Mesendoderm (in vitro differentiated cells): ENCODE measurements at regions not wholly inside any gene's neighbourhood (a gene's known extent, or its start where the extent isn't known, plus 50 kb on each side); places are given as distances from the start of the nearest gene placed in this dataset.

Experiments used
- DNase-seq: peaks from one replicate; pipeline ENCODE4 v3.0.0; 2013
- H2AK5ac ChIP-seq: 2 replicates; pipeline ENCODE4 v1.6.1; 2013; ENCODE audit warnings: low read length, inconsistent platforms
- H2BK120ac ChIP-seq: 2 replicates; pipeline ENCODE4 v1.6.1; 2013; ENCODE audit warnings: low read depth, mild to moderate bottlenecking, low read length, moderate library complexity, mixed read lengths
- H2BK15ac ChIP-seq: replicated peaks from 2 replicates; pipeline ENCODE4 v1.6.1; 2013; ENCODE audit warnings: low read depth, mild to moderate bottlenecking, moderate library complexity
- H2BK5ac ChIP-seq: 2 replicates; pipeline ENCODE4 v1.6.1; 2013; ENCODE audit warnings: low read length, inconsistent platforms
- H3K18ac ChIP-seq: 2 replicates; pipeline ENCODE4 v1.6.1; 2013; ENCODE audit warnings: mild to moderate bottlenecking, low read length, mixed read lengths
- H3K23ac ChIP-seq: one replicate; pipeline ENCODE4 v1.6.1; 2013; ENCODE audit warnings: low read length
- H3K27ac ChIP-seq: 2 replicates; pipeline ENCODE4 v1.5.1; 2013; ENCODE audit warnings: low read depth, mild to moderate bottlenecking, inconsistent platforms, low read length, moderate library complexity
- H3K27me3 ChIP-seq: 2 replicates; pipeline ENCODE4 v1.6.1; 2013; ENCODE audit warnings: low read length, control low read depth, mild to moderate bottlenecking, inconsistent platforms; ENCODE audit not compliant: insufficient read depth, poor library complexity
- H3K36me3 ChIP-seq: 2 replicates; pipeline ENCODE4 v1.6.1; 2013; ENCODE audit warnings: low read length, inconsistent platforms; ENCODE audit not compliant: control insufficient read depth, insufficient read depth
- H3K4ac ChIP-seq: one replicate; pipeline ENCODE4 v1.6.1; 2013; ENCODE audit warnings: low read depth, mild to moderate bottlenecking, low read length, moderate library complexity
- H3K4me1 ChIP-seq: 2 replicates; pipeline ENCODE4 v1.6.1; 2013; ENCODE audit warnings: low read depth, low read length, inconsistent platforms; ENCODE audit not compliant: control insufficient read depth
- H3K4me2 ChIP-seq: 2 replicates; pipeline ENCODE4 v1.6.1; 2013; ENCODE audit warnings: low read length
- H3K4me3 ChIP-seq: 2 replicates; pipeline ENCODE4 v1.5.1; 2013; ENCODE audit warnings: mild to moderate bottlenecking, low read length
- H3K56ac ChIP-seq: one replicate; pipeline ENCODE4 v1.6.1; 2013; ENCODE audit warnings: low read length
- H3K79me1 ChIP-seq: 2 replicates; pipeline ENCODE4 v1.6.1; 2013; ENCODE audit warnings: low read length, inconsistent platforms
- H3K79me2 ChIP-seq: 2 replicates; pipeline ENCODE4 v1.6.1; 2013; ENCODE audit warnings: mild to moderate bottlenecking, low read length; ENCODE audit not compliant: control insufficient read depth, insufficient read depth
- H3K9ac ChIP-seq: 2 replicates; pipeline ENCODE4 v1.6.1; 2013; ENCODE audit warnings: low read length, inconsistent platforms
- H4K5ac ChIP-seq: one replicate; pipeline ENCODE4 v1.6.1; 2013; ENCODE audit warnings: low read length
- H4K8ac ChIP-seq: one replicate; pipeline ENCODE4 v1.6.1; 2013; ENCODE audit warnings: low read depth, mild to moderate bottlenecking, control low read depth, low read length, moderate library complexity
- WGBS: extraction: QIAGEN DNeasy Blood & Tissue Kit; methylation state at CpG from one replicate; pipeline ENCODE4 v1.1.7; 2013; ENCODE audit warnings: low lambda C conversion rate, missing lambda C conversion rate; ENCODE audit not compliant: insufficient coverage; ENCODE audit errors: extremely low coverage; 5-methylcytosine and 5-hydroxymethylcytosine counted together

DNA sequence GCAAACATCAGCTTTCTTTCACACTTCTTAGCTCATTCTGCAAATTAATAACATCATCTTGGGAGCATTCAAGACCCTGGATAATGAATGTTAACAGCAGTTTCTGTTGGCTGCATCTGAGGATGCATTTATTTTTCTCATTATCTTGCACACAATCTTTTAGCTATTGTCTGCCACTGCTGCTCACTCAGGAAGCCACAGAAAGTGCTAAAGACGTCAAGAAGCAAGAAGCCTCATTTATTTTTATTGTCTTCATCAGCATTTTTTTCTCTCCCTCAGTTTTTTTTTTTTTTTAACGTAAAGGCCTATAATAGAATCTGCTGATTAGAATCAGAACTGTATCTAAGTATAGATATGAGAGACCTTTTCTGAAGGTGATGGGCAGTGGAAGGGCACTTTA is 1339.4 kb downstream of the FAM181B start:
- H2BK5ac ChIP-seq, result no peak overlapping the region
- H4K8ac ChIP-seq, result no peak overlapping the region
- DNase-seq, result peak; percentile 19
- no peaks in the 10 kb centered on the region for H3K36me3 ChIP-seq
- H3K27me3 ChIP-seq, result no peaks in the 10 kb centered on the region
- no CpG with 5 or more reads among the region's 2 CpGs for WGBS
- H3K79me1 ChIP-seq, result no peaks in the 10 kb centered on the region
- no peaks in the 10 kb centered on the region for H3K79me2 ChIP-seq
- no peak overlapping the region for H3K4me3 ChIP-seq
- no peak overlapping the region for H3K4ac ChIP-seq
- no peak overlapping the region for H4K5ac ChIP-seq
- H3K56ac ChIP-seq, result no peak overlapping the region
- no peak overlapping the region for H3K23ac ChIP-seq
- H3K18ac ChIP-seq, result no peak overlapping the region
- no peak overlapping the region for H2BK15ac ChIP-seq
- H3K9ac ChIP-seq, result no peak overlapping the region
- H3K27ac ChIP-seq, result no peak overlapping the region
- H3K4me2 ChIP-seq, result no peak overlapping the region
- no peak overlapping the region for H2AK5ac ChIP-seq
- H2BK120ac ChIP-seq, result no peak overlapping the region
- H3K4me1 ChIP-seq, result no peaks in the 10 kb centered on the region

DNA sequence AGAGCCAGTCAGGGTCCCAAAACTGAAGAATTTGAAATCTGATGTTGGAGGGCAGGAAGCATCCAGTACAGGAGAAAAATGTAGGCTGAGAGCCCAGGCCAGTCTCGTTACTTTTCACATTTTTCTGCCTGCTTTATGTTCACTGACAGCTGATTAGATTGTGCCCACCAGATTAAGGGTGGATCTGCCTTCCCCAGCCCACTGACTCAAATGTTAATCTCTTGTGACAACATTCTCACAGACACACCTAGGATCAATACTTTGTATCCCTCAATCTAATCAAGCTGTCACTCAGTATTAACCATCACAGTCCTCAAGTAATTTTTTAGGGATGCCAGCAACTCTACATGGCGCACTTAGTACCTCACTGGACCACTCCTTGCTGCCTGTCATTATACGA is 1345.3 kb downstream of the FAM181B start:
- no peaks in the 10 kb centered on the region for H3K4me1 ChIP-seq
- no peak overlapping the region for H2BK120ac ChIP-seq
- H3K36me3 ChIP-seq, result no peaks in the 10 kb centered on the region
- no peak overlapping the region for H3K56ac ChIP-seq
- no peak overlapping the region for H2AK5ac ChIP-seq
- no peaks in the 10 kb centered on the region for H3K79me2 ChIP-seq
- H4K5ac ChIP-seq, result no peak overlapping the region
- H2BK5ac ChIP-seq, result no peak overlapping the region
- no peak overlapping the region for H3K4me2 ChIP-seq
- H3K79me1 ChIP-seq, result no peaks in the 10 kb centered on the region
- H3K9ac ChIP-seq, result no peak overlapping the region
- no peak overlapping the region for H3K27ac ChIP-seq
- no peak overlapping the region for H3K4ac ChIP-seq
- no peaks in the 10 kb centered on the region for H3K27me3 ChIP-seq
- no peak overlapping the region for H3K23ac ChIP-seq
- no peak overlapping the region for H4K8ac ChIP-seq
- H3K4me3 ChIP-seq, result no peak overlapping the region
- H3K18ac ChIP-seq, result no peak overlapping the region
- WGBS, result no CpG with 5 or more reads among the region's 3 CpGs
- DNase-seq, result no peak
- H2BK15ac ChIP-seq, result no peak overlapping the region

DNA sequence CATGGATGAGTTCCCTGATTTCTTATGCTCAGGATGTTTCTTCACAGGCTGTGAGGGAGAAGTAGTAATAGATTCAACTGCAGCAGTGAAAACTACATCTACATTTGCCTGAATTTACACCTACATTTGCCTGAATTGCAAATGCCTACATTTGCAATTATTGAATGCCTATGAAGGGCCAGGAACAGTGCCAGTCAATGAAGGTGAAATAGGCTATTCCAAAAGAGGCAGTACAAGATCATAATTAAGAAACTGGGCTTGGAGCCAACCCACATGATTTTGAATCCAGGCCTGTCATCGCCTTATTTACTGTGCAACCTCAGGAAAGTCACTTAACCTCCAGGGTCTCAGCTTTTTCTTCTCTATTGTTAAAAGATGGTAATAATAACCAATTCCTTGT is 1353.3 kb downstream of the FAM181B start:
- no peak overlapping the region for H3K23ac ChIP-seq
- no peak overlapping the region for H3K18ac ChIP-seq
- H3K4me2 ChIP-seq, result no peak overlapping the region
- H3K4me3 ChIP-seq, result no peak overlapping the region
- no peak overlapping the region for H2BK15ac ChIP-seq
- H3K56ac ChIP-seq, result no peak overlapping the region
- H3K27ac ChIP-seq, result no peak overlapping the region
- no peak overlapping the region for H3K9ac ChIP-seq
- no peak overlapping the region for H2AK5ac ChIP-seq
- no peaks in the 10 kb centered on the region for H3K27me3 ChIP-seq
- no peaks in the 10 kb centered on the region for H3K79me2 ChIP-seq
- H2BK5ac ChIP-seq, result no peak overlapping the region
- WGBS, result no CpG with 5 or more reads among the region's 1 CpG
- H3K79me1 ChIP-seq, result no peaks in the 10 kb centered on the region
- H3K4me1 ChIP-seq, result peaks cover 1% of the 10 kb centered on the region
- no peak overlapping the region for H4K8ac ChIP-seq
- H2BK120ac ChIP-seq, result no peak overlapping the region
- H4K5ac ChIP-seq, result no peak overlapping the region
- DNase-seq, result no peak
- no peak overlapping the region for H3K4ac ChIP-seq
- no peaks in the 10 kb centered on the region for H3K36me3 ChIP-seq

DNA sequence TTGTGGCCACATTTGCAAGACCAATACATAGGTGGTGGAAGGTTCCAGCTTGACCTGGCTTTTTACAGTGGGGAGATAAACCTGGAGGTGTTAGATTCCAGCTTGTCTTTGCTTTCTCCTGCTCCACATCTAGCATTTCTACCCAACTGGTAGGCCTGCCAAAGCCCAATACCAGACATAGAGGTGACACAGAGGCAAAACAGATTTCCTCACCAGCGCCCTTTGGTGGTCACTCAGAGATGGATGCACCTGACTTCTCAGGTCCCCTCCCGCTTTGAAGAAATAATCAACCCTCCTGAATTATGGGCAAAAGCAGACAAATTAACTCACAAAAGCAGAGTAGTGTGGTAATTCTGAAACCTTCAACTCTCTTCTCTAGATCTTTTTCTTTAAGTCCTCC is 1356.2 kb downstream of the FAM181B start:
- Histone ChIP-seq H2BK120ac (no peak overlapping the region), H3K4ac (no peak overlapping the region), H4K5ac (no peak overlapping the region), H4K8ac (no peak overlapping the region), H3K4me3 (no peak overlapping the region), H3K79me2 (no peaks in the 10 kb centered on the region), H3K18ac (no peak overlapping the region), H2AK5ac (no peak overlapping the region), H3K4me1 (peaks cover 1% of the 10 kb centered on the region), H2BK15ac (no peak overlapping the region), H3K27me3 (no peaks in the 10 kb centered on the region), H2BK5ac (no peak overlapping the region), H3K9ac (no peak overlapping the region), H3K56ac (no peak overlapping the region), H3K4me2 (no peak overlapping the region), H3K36me3 (no peaks in the 10 kb centered on the region), H3K27ac (no peak overlapping the region), H3K79me1 (no peaks in the 10 kb centered on the region), H3K23ac (no peak overlapping the region)
- DNase-seq, result peak; percentile 34
- no CpG with 5 or more reads among the region's 2 CpGs for WGBS

DNA sequence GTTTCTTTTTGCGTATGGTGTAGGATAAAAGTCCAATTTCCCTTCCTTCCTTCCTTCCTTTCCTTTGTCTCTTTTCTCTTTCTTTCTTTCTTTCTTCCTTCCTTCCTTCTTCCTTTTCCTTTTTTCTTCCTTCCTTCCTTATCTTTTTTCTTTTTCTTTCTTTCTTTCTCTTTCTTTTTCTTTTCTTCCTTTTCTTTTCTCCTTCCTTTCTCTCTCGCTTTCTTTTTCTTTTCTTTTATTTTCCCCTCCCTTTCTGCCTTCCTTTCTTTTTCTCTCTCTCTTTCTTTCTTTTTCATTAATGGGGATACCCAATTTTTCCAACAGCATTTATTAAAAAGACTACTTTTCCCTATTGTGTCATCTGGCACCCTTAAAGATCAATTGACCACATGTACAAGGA is 1359.7 kb downstream of the FAM181B start:
- no peak overlapping the region for H3K4ac ChIP-seq
- H3K36me3 ChIP-seq, result no peaks in the 10 kb centered on the region
- no CpG with 5 or more reads among the region's 2 CpGs for WGBS
- no peak overlapping the region for H3K18ac ChIP-seq
- H3K56ac ChIP-seq, result no peak overlapping the region
- no peak overlapping the region for H4K8ac ChIP-seq
- H3K4me2 ChIP-seq, result no peak overlapping the region
- no peaks in the 10 kb centered on the region for H3K79me2 ChIP-seq
- no peak overlapping the region for H2AK5ac ChIP-seq
- no peak overlapping the region for H3K9ac ChIP-seq
- no peak overlapping the region for H3K23ac ChIP-seq
- H2BK120ac ChIP-seq, result no peak overlapping the region
- no peaks in the 10 kb centered on the region for H3K4me1 ChIP-seq
- H3K27ac ChIP-seq, result no peak overlapping the region
- H3K27me3 ChIP-seq, result no peaks in the 10 kb centered on the region
- no peak overlapping the region for H2BK5ac ChIP-seq
- DNase-seq, result no peak
- H3K4me3 ChIP-seq, result no peak overlapping the region
- no peaks in the 10 kb centered on the region for H3K79me1 ChIP-seq
- H4K5ac ChIP-seq, result no peak overlapping the region
- no peak overlapping the region for H2BK15ac ChIP-seq

DNA sequence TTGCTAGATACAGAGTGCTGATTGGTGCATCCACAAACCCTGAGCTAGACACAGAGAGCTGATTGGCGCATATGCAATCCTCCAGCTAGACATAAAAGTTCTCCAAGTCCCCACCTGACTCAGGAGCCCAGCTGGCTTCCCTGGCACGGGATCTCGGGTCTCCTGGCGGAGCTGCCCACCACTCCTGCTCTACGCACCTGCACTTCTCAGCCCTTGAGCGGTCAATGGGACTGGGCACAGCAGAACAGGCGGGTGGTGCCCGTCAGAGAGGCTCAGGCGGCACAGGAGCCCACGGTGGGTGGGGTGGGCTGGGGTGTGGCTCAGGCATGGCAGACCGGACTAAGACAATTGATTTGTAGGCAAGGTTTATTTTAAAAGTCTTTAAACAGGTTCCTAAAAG is 1365.5 kb downstream of the FAM181B start:
- Histone ChIP-seq H2BK15ac (no peak overlapping the region), H3K9ac (no peak overlapping the region), H3K27ac (no peak overlapping the region), H3K79me2 (no peaks in the 10 kb centered on the region), H3K4ac (no peak overlapping the region), H4K5ac (no peak overlapping the region), H3K23ac (no peak overlapping the region), H3K4me3 (no peak overlapping the region), H3K4me2 (no peak overlapping the region), H3K79me1 (no peaks in the 10 kb centered on the region), H3K36me3 (no peaks in the 10 kb centered on the region), H3K27me3 (no peaks in the 10 kb centered on the region), H3K18ac (no peak overlapping the region), H2BK120ac (no peak overlapping the region), H3K4me1 (no peaks in the 10 kb centered on the region), H4K8ac (no peak overlapping the region), H2AK5ac (no peak overlapping the region), H2BK5ac (no peak overlapping the region), H3K56ac (no peak overlapping the region)
- WGBS, result no CpG with 5 or more reads among the region's 11 CpGs
- no peak for DNase-seq
